K562 (cell line): ENCODE measurements at regions not wholly inside any gene's neighbourhood (a gene's known extent, or its start where the extent isn't known, plus 50 kb on each side); places are given as distances from the start of the nearest gene placed in this dataset.

Experiments used
- ATAC-seq: fragments of 200-7000 bp; cut with Tn5 transposase; 3 replicates; pipeline ENCODE4 v1.9.1; 2020; ENCODE audit warnings: moderate library complexity
- BruUV-seq: library from RNA; stranded (reverse); fragments of 400-500 nt; replicated peaks from 2 replicates; lab custom pipeline; 2021; lab: Mats Ljungman, UMichigan
- CTCF ChIA-PET: fragments of 300-600 bp; formaldehyde crosslinking; extraction: SDS; loops from one replicate; lab custom pipeline; 2021; ENCODE audit warnings: low intra/inter-chr PET ratio; lab: Yijun Ruan, JAX
- POLR2A ChIA-PET: fragments of 300-600, 350-650 bp; sonication (Branson Sonifier 250); formaldehyde crosslinking; extraction: SDS; loops from one replicate; lab custom pipeline; 2021; ENCODE audit warnings: antibody characterized with exemption, inconsistent platforms; lab: Yijun Ruan, JAX
- DNase-seq, 4 experiments: peaks; one replicate each; pipeline versions ENCODE4 v3.0.0 to v3.0.0-alpha.2; 2011 to 2018; ENCODE audit warnings: low spot score in 3 of 4, mixed read lengths in 3 of 4; ENCODE audit errors: extremely low read depth in 1 of 4
- FAIRE-seq: peaks from 2 replicates; lab custom pipeline; 2011; peaks lifted over from hg19 to GRCh38; lab: Jason Lieb, UNC
- H2AFZ ChIP-seq: 2 replicates; pipeline ENCODE4 v1.6.0; 2011; ENCODE audit warnings: low read depth, low read length, control low read depth, inconsistent platforms
- H3K27ac ChIP-seq: fragments of 200-600 bp; 3 replicates; pipeline ENCODE4 v1.8.0; 2011; ENCODE audit warnings: low read depth, mild to moderate bottlenecking, control low read depth, inconsistent platforms, low read length, moderate library complexity, mixed read lengths; ENCODE audit errors: extremely low read depth
- H3K27me3 ChIP-seq, 2 experiments: fragments of 300-600 bp in 1 of 2; 2 replicates in 1 of 2; 3 replicates in 1 of 2; pipeline versions ENCODE4 v1.6.0 to v1.8.0; 2011; ENCODE audit warnings: inconsistent platforms in 2 of 2, low read length in 2 of 2, mild to moderate bottlenecking in 1 of 2, mixed read lengths in 1 of 2, moderate library complexity in 1 of 2; ENCODE audit not compliant: control insufficient read depth in 2 of 2, insufficient read depth in 2 of 2
- H3K36me3 ChIP-seq: fragments of 300-600 bp; 3 replicates; pipeline ENCODE4 v1.8.0; 2011; ENCODE audit warnings: mild to moderate bottlenecking, low read length, inconsistent platforms; ENCODE audit not compliant: control insufficient read depth, insufficient read depth
- H3K4me1 ChIP-seq, 2 experiments: fragments of 200-600 bp in 1 of 2; replicated peaks in 1 of 2; 2 replicates in 1 of 2; 3 replicates in 1 of 2; pipeline versions ENCODE4 v1.5.1 to v1.8.0; 2011; ENCODE audit warnings: inconsistent platforms in 2 of 2, low read length in 2 of 2, mild to moderate bottlenecking in 1 of 2, mixed read lengths in 1 of 2, moderate library complexity in 1 of 2; ENCODE audit not compliant: control insufficient read depth in 2 of 2, insufficient read depth in 2 of 2
- H3K4me2 ChIP-seq: 2 replicates; pipeline ENCODE4 v1.6.1; 2011; ENCODE audit warnings: low read length, control low read depth, inconsistent platforms, mixed read lengths; ENCODE audit not compliant: insufficient read depth
- H3K4me3 ChIP-seq: fragments of 200-600 bp; sonication (generic), shearing (Covaris generic); 2 replicates; pipeline ENCODE4 v1.5.1; 2016; ENCODE audit warnings: control low read depth, inconsistent platforms
- H3K79me2 ChIP-seq: fragments of 200-600 bp; 3 replicates; pipeline ENCODE4 v1.8.0; 2011; ENCODE audit warnings: low read length, inconsistent platforms; ENCODE audit not compliant: control insufficient read depth, insufficient read depth
- H3K9ac ChIP-seq, 2 experiments: 2 replicates each; pipeline versions ENCODE4 v1.6.0 to v1.6.1; 2011; ENCODE audit warnings: low read depth in 2 of 2, low read length in 2 of 2, control low read depth in 1 of 2, inconsistent platforms in 1 of 2, mild to moderate bottlenecking in 1 of 2, mixed read lengths in 1 of 2; ENCODE audit not compliant: insufficient read depth in 1 of 2
- H3K9me1 ChIP-seq: one replicate; pipeline ENCODE4 v1.6.0; 2011; ENCODE audit warnings: inconsistent platforms, mild to moderate bottlenecking, low read length, moderate library complexity; ENCODE audit not compliant: control insufficient read depth, insufficient read depth
- H3K9me3 ChIP-seq: replicated peaks from 2 replicates; pipeline ENCODE4 v1.5.1; 2011; ENCODE audit warnings: low read depth, low read length, inconsistent platforms; ENCODE audit not compliant: control insufficient read depth, insufficient read depth
- H4K20me1 ChIP-seq: replicated peaks from 2 replicates; pipeline ENCODE4 v1.6.1; 2011; ENCODE audit warnings: low read length, inconsistent platforms, mixed read lengths; ENCODE audit not compliant: control insufficient read depth, insufficient read depth
- ARNT ChIP-seq, 2 experiments: fragments of 450-650 bp; IDR thresholded peaks; 2 replicates each; pipeline ENCODE4 v1.6.1; 2016; ENCODE audit warnings: mild to moderate bottlenecking in 1 of 2
- ERF ChIP-seq: fragments of 450-650 bp; formaldehyde crosslinking; IDR thresholded peaks from 2 replicates; pipeline ENCODE4 v1.4.0; 2020; ENCODE audit warnings: mild to moderate bottlenecking, mixed read lengths
- FOXK2 ChIP-seq, 2 experiments: fragments of 450-650 bp; IDR thresholded peaks in 1 of 2; conservative IDR thresholded peaks in 1 of 2; 2 replicates each; pipeline ENCODE4 v1.6.1; 2016; ENCODE audit warnings: low read depth in 2 of 2, mild to moderate bottlenecking in 1 of 2
- HDGF ChIP-seq: fragments of 450-650 bp; IDR thresholded peaks from 2 replicates; pipeline ENCODE4 v1.6.1; 2016
- KLF16 ChIP-seq: IDR thresholded peaks from 2 replicates; pipeline ENCODE4 v1.6.1; 2016; ENCODE audit warnings: antibody characterized with exemption
- MECOM ChIP-seq: fragments of 250-450 bp; sonication (Bioruptor Pico); IDR thresholded peaks from 2 replicates; pipeline ENCODE4 v1.8.0; 2022; ENCODE audit warnings: inconsistent platforms
- MXI1 ChIP-seq: IDR thresholded peaks from 2 replicates; pipeline ENCODE4 v1.6.1; 2011; ENCODE audit warnings: low read depth, mild to moderate bottlenecking, improper control_type of control experiment, low read length
- MYC ChIP-seq, 2 experiments: fragments of 250-450 bp in 1 of 2; sonication (Bioruptor Pico) in 1 of 2; IDR thresholded peaks; 2 replicates each; pipeline versions ENCODE4 v1.5.1 to v1.6.1; 2012 to 2021; ENCODE audit warnings: low read depth in 2 of 2, borderline replicate concordance in 1 of 2, improper control_type of control experiment in 1 of 2, low read length in 1 of 2, mild to moderate bottlenecking in 1 of 2, moderate library complexity in 1 of 2
- MYNN ChIP-seq, 2 experiments: sonication (generic); formaldehyde crosslinking in 1 of 2; IDR thresholded peaks; 2 replicates each; pipeline versions ENCODE4 v1.5.0 to v1.6.1; 2016 to 2020; ENCODE audit warnings: antibody characterized with exemption in 1 of 2, missing genetic modification reagents in 1 of 2
- RAD51 ChIP-seq: fragments of 450-650 bp; IDR thresholded peaks from 2 replicates; pipeline ENCODE4 v1.7.1; 2016; ENCODE audit warnings: low read depth, mild to moderate bottlenecking, borderline replicate concordance
- XRCC5 ChIP-seq: fragments of 200-400 bp; formaldehyde crosslinking; IDR thresholded peaks from 2 replicates; pipeline ENCODE4 v1.6.1; 2017; ENCODE audit warnings: low read depth, mild to moderate bottlenecking, low read length
- ZNF133 ChIP-seq: fragments of 250-450 bp; sonication (Bioruptor Pico); IDR thresholded peaks from 2 replicates; pipeline ENCODE4 v1.4.0; 2020; ENCODE audit warnings: mild to moderate bottlenecking
- ZNF324 ChIP-seq: fragments of 250-450 bp; sonication (Bioruptor Pico); IDR thresholded peaks from 2 replicates; pipeline ENCODE4 v1.4.0; 2020; ENCODE audit warnings: mild to moderate bottlenecking
- ZNF444 ChIP-seq: fragments of 250-450 bp; sonication (Bioruptor Pico); IDR thresholded peaks from 2 replicates; pipeline ENCODE4 v1.4.0; 2020; ENCODE audit warnings: mild to moderate bottlenecking, moderate library complexity
- WGBS: fragments of 100-300 bp; shearing (Covaris generic); methylation state at CpG from one replicate; pipeline ENCODE4 v1.1.6; 2016; ENCODE audit warnings: low coverage, mixed read lengths; ENCODE audit not compliant: insufficient coverage; ENCODE audit errors: missing lambda C conversion rate; 5-methylcytosine and 5-hydroxymethylcytosine counted together
- in situ Hi-C: fragments of 300-500 bp; cut with MboI; formaldehyde crosslinking; loops from 4 replicates; pipeline ENCODE4 v1.15.0; 2018; ENCODE audit warnings: inconsistent platforms, mixed read lengths
- intact Hi-C: fragments of 100-400 bp; cut with micrococcal nuclease; formaldehyde crosslinking; loops from 2 replicates; pipeline ENCODE4 v1.14.2; 2022
- TF ChIP-seq, protein P1 (sequence below), 2 experiments: fragments of 150-350 bp in 1 of 2; IDR thresholded peaks; 2 replicates each; pipeline ENCODE4 v1.6.1; 2012 to 2016; ENCODE audit warnings: low read depth in 2 of 2, low read length in 2 of 2, mild to moderate bottlenecking in 1 of 2, moderate library complexity in 1 of 2
- TF ChIP-seq, protein P2 (sequence below): fragments of 450-650 bp; IDR thresholded peaks from 2 replicates; pipeline ENCODE4 v1.6.1; 2016; ENCODE audit warnings: borderline replicate concordance
- TF ChIP-seq, protein P3 (sequence below): fragments of 250-450 bp; sonication (Bioruptor Pico); IDR thresholded peaks from 2 replicates; pipeline ENCODE4 v1.5.0; 2021

- 0% methylated on average over 2 of the region's 2 CpGs for WGBS
- ChIA-PET POLR2A (no interaction called here), CTCF (no interaction called here)
- Histone ChIP-seq H2AFZ (no peak overlapping the region), H3K4me3 (no peak overlapping the region), H3K4me2 (no peak overlapping the region), H3K27ac (no peak overlapping the region), H4K20me1 (no peaks in the 10 kb centered on the region), H3K9ac (no peak overlapping the region), H3K9me1 (no peaks in the 10 kb centered on the region), H3K36me3 (no peaks in the 10 kb centered on the region), H3K4me1 (no peaks in the 10 kb centered on the region), H3K9me3 (no peaks in the 10 kb centered on the region), H3K79me2 (no peaks in the 10 kb centered on the region), H3K27me3 (no peaks in the 10 kb centered on the region)
- TF ChIP-seq ERF (no peak), ZNF324 (no peak), KLF16 (no peak), FOXK2 (conservative IDR thresholded peaks at IDR 0.05 in 1 of 2, IDR thresholded peaks at IDR 0.05 in 1 of 2; ENCODE audit: low read depth in 2 of 2) (no peak), XRCC5 (no peak), MECOM (CRISPR knock-in tag) (no peak), RAD51 (no peak), ARNT (IDR thresholded peaks at IDR 0.05) (no peak), HDGF (no peak), ZNF133 (no peak), MYC (IDR thresholded peaks at IDR 0.05; ENCODE audit: low read depth, low read length) (no peak), MYC (CRISPR knock-in tag; IDR thresholded peaks at IDR 0.05; ENCODE audit: borderline replicate concordance, low read depth) (no peak), MXI1 (no peak), MYNN (IDR thresholded peaks at IDR 0.05) (no peak), MYNN (CRISPR knock-in tag; IDR thresholded peaks at IDR 0.05) (no peak), ZNF444 (no peak)
- TF ChIP-seq, protein P1, sequence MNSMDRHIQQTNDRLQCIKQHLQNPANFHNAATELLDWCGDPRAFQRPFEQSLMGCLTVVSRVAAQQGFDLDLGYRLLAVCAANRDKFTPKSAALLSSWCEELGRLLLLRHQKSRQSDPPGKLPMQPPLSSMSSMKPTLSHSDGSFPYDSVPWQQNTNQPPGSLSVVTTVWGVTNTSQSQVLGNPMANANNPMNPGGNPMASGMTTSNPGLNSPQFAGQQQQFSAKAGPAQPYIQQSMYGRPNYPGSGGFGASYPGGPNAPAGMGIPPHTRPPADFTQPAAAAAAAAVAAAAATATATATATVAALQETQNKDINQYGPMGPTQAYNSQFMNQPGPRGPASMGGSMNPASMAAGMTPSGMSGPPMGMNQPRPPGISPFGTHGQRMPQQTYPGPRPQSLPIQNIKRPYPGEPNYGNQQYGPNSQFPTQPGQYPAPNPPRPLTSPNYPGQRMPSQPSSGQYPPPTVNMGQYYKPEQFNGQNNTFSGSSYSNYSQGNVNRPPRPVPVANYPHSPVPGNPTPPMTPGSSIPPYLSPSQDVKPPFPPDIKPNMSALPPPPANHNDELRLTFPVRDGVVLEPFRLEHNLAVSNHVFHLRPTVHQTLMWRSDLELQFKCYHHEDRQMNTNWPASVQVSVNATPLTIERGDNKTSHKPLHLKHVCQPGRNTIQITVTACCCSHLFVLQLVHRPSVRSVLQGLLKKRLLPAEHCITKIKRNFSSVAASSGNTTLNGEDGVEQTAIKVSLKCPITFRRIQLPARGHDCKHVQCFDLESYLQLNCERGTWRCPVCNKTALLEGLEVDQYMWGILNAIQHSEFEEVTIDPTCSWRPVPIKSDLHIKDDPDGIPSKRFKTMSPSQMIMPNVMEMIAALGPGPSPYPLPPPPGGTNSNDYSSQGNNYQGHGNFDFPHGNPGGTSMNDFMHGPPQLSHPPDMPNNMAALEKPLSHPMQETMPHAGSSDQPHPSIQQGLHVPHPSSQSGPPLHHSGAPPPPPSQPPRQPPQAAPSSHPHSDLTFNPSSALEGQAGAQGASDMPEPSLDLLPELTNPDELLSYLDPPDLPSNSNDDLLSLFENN (IDR thresholded peaks at IDR 0.05; ENCODE audit: low read depth in 2 of 2, low read length in 2 of 2): no peak
- TF ChIP-seq, protein P2, sequence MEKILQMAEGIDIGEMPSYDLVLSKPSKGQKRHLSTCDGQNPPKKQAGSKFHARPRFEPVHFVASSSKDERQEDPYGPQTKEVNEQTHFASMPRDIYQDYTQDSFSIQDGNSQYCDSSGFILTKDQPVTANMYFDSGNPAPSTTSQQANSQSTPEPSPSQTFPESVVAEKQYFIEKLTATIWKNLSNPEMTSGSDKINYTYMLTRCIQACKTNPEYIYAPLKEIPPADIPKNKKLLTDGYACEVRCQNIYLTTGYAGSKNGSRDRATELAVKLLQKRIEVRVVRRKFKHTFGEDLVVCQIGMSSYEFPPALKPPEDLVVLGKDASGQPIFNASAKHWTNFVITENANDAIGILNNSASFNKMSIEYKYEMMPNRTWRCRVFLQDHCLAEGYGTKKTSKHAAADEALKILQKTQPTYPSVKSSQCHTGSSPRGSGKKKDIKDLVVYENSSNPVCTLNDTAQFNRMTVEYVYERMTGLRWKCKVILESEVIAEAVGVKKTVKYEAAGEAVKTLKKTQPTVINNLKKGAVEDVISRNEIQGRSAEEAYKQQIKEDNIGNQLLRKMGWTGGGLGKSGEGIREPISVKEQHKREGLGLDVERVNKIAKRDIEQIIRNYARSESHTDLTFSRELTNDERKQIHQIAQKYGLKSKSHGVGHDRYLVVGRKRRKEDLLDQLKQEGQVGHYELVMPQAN: no peak
- TF ChIP-seq, protein P3, sequence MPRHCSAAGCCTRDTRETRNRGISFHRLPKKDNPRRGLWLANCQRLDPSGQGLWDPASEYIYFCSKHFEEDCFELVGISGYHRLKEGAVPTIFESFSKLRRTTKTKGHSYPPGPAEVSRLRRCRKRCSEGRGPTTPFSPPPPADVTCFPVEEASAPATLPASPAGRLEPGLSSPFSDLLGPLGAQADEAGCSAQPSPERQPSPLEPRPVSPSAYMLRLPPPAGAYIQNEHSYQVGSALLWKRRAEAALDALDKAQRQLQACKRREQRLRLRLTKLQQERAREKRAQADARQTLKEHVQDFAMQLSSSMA (CRISPR knock-in tag): no peak
- DNase-seq: no peak
- ATAC-seq: no peak
- FAIRE-seq: no peak
- in situ Hi-C loops: no loop called here
- intact Hi-C loops: no loop called here
- BruUV-seq: no TSS peak
Measured at GRCh38 chr9:75607521-75607920, 283.0 kb upstream of the PCSK5 start.
